DND-41 (cell line): ENCODE measurements at regions not wholly inside any gene's neighbourhood (a gene's known extent, or its start where the extent isn't known, plus 50 kb on each side); places are given as distances from the start of the nearest gene placed in this dataset.

ENCODE experiments used
- ATAC-seq: fragments of 200-7000 bp; cut with Tn5 transposase; 3 replicates; pipeline ENCODE4 v1.9.1; 2021; ENCODE audit warnings: low read depth; ENCODE audit not compliant: insufficient read depth
- DNase-seq: peaks from one replicate; pipeline ENCODE4 v3.0.0-alpha.2; 2020
- H2AFZ ChIP-seq: 2 replicates; pipeline ENCODE4 v1.6.0; 2012; ENCODE audit warnings: low read depth, low read length
- H3K27ac ChIP-seq: 2 replicates; pipeline ENCODE4 v1.5.1; 2012; ENCODE audit warnings: low read length, inconsistent platforms
- H3K27me3 ChIP-seq: fragments of 200-600 bp; sonication (generic); 2 replicates; pipeline ENCODE4 v1.6.0; 2012; ENCODE audit warnings: low read length, mild to moderate bottlenecking, inconsistent platforms; ENCODE audit not compliant: insufficient read depth, poor library complexity
- H3K36me3 ChIP-seq: 2 replicates; pipeline ENCODE4 v1.5.1; 2012; ENCODE audit warnings: low read length, inconsistent platforms; ENCODE audit not compliant: insufficient read depth
- H3K4me1 ChIP-seq: 2 replicates; pipeline ENCODE4 v1.5.1; 2012; ENCODE audit warnings: mild to moderate bottlenecking, low read length; ENCODE audit not compliant: insufficient read depth
- H3K4me2 ChIP-seq: 2 replicates; pipeline ENCODE4 v1.6.0; 2012; ENCODE audit warnings: mild to moderate bottlenecking, moderate library complexity, low read length, inconsistent platforms; ENCODE audit not compliant: insufficient read depth
- H3K4me3 ChIP-seq, 2 experiments: fragments of 200-600 bp in 1 of 2; shearing (Covaris generic) in 1 of 2; 2 replicates each; pipeline ENCODE4 v1.5.1; 2012 to 2016; ENCODE audit warnings: inconsistent platforms in 2 of 2, low read length in 2 of 2, mild to moderate bottlenecking in 2 of 2, low read depth in 1 of 2, moderate library complexity in 1 of 2
- H3K79me2 ChIP-seq: 2 replicates; pipeline ENCODE4 v1.6.0; 2012; ENCODE audit warnings: low read length, inconsistent platforms; ENCODE audit not compliant: insufficient read depth
- H3K9ac ChIP-seq: 2 replicates; pipeline ENCODE4 v1.6.0; 2012; ENCODE audit warnings: low read depth, mild to moderate bottlenecking, inconsistent platforms, low read length, moderate library complexity
- H3K9me3 ChIP-seq: 2 replicates; pipeline ENCODE4 v1.5.1; 2012; ENCODE audit warnings: low read length, moderate library complexity, mild to moderate bottlenecking, inconsistent platforms; ENCODE audit not compliant: insufficient read depth, severe bottlenecking
- H4K20me1 ChIP-seq: 2 replicates; pipeline ENCODE4 v1.6.0; 2012; ENCODE audit warnings: low read length; ENCODE audit not compliant: insufficient read depth
- EZH2 ChIP-seq: IDR thresholded peaks from 3 replicates; pipeline ENCODE4 v1.6.1; 2012; ENCODE audit warnings: borderline replicate concordance, low read depth, mild to moderate bottlenecking, moderate library complexity, low read length, inconsistent platforms; ENCODE audit not compliant: severe bottlenecking
- TF ChIP-seq, protein P1 (sequence below): IDR thresholded peaks from 2 replicates; pipeline ENCODE4 v1.5.1; 2012; ENCODE audit warnings: borderline replicate concordance, low read length, moderate library complexity, mild to moderate bottlenecking; ENCODE audit not compliant: poor library complexity, severe bottlenecking; ENCODE audit errors: extremely low read depth

DNA sequence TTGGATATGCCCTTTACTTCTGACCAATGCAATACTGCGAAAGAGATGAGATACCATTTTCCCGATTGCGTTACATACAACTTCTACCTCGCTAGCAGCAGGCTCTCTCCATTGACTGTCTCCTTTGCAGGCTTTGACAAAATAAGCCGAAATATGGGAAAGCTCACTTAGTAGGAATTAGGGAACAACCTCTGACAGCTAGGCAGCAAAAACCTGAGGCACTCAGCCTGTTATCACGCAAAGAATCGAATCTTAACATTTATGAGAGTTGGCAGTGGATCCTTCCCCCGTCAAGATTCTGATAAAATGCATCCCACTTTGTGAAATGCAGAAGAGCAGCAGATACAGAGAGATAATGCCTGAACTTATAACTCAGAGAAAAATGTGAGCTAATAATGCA, 1379.5 kb upstream of the PCDH9 start:
- Histone ChIP-seq H3K27ac (no peak overlapping the region), H3K9ac (no peak overlapping the region), H3K36me3 (no peaks in the 10 kb centered on the region), H3K4me2 (no peak overlapping the region), H2AFZ (no peak overlapping the region), H4K20me1 (no peaks in the 10 kb centered on the region), H3K4me1 (no peaks in the 10 kb centered on the region), H3K27me3 (no peaks in the 10 kb centered on the region), H3K79me2 (no peaks in the 10 kb centered on the region), H3K4me3 (no peak overlapping the region), H3K9me3 (no peaks in the 10 kb centered on the region)
- ATAC-seq = no peak
- TF ChIP-seq, protein P1, sequence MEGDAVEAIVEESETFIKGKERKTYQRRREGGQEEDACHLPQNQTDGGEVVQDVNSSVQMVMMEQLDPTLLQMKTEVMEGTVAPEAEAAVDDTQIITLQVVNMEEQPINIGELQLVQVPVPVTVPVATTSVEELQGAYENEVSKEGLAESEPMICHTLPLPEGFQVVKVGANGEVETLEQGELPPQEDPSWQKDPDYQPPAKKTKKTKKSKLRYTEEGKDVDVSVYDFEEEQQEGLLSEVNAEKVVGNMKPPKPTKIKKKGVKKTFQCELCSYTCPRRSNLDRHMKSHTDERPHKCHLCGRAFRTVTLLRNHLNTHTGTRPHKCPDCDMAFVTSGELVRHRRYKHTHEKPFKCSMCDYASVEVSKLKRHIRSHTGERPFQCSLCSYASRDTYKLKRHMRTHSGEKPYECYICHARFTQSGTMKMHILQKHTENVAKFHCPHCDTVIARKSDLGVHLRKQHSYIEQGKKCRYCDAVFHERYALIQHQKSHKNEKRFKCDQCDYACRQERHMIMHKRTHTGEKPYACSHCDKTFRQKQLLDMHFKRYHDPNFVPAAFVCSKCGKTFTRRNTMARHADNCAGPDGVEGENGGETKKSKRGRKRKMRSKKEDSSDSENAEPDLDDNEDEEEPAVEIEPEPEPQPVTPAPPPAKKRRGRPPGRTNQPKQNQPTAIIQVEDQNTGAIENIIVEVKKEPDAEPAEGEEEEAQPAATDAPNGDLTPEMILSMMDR = no peak
- no peak for TF ChIP-seq EZH2
- DNase-seq = no peak

DNA sequence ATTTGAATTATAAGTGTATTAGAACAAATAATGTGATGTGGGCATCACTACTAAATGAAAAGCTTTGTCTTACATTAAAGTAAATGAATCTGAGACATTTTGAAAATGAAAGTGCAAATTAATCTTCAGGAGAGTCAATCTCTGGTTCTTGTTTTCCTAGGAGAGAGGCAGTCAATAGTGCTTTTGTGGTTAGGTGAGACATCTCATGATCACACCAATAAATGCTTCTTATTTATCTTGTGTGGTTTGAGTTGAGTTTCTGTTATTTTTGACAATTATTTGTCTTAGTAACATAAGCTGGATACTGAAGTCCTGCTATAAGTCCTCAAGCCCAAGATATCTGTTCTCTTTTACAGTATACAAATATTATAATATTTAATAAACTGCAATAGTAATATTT, 1378.0 kb upstream of the PCDH9 start:
- Histone ChIP-seq H3K9me3 (no peaks in the 10 kb centered on the region), H2AFZ (no peak overlapping the region), H3K79me2 (no peaks in the 10 kb centered on the region), H3K4me3 (no peak overlapping the region), H3K27ac (no peak overlapping the region), H3K9ac (no peak overlapping the region), H3K4me1 (no peaks in the 10 kb centered on the region), H4K20me1 (no peaks in the 10 kb centered on the region), H3K36me3 (no peaks in the 10 kb centered on the region), H3K4me2 (no peak overlapping the region), H3K27me3 (no peaks in the 10 kb centered on the region)
- ATAC-seq = no peak
- TF ChIP-seq, protein P1 = no peak
- TF ChIP-seq EZH2 = no peak
- no peak for DNase-seq

DNA sequence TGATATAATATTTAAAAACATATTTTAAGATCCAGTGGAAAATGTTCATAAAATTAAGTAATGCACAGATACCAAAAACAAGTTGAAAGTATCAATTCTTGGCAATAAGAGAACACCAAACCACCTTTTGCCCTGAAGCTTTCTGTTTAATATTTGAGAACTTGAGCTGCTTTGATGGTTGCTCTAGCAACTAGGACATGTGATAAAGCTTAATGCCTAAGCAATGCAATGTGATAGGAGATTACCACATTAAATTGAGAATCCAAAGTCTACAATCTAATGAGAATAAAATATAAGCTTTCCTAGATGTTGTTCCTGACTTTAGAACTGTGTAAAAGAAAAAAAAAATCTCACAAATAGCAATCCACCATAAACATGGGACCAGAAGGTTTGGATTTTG, 1367.5 kb upstream of the PCDH9 start:
- H4K20me1 ChIP-seq = no peaks in the 10 kb centered on the region
- TF ChIP-seq, protein P1 = no peak
- TF ChIP-seq EZH2 = no peak
- no peak overlapping the region for H2AFZ ChIP-seq
- no peak for ATAC-seq
- H3K4me2 ChIP-seq = no peak overlapping the region
- no peaks in the 10 kb centered on the region for H3K36me3 ChIP-seq
- no peak overlapping the region for H3K4me3 ChIP-seq
- no peaks in the 10 kb centered on the region for H3K27me3 ChIP-seq
- H3K9ac ChIP-seq = no peak overlapping the region
- H3K79me2 ChIP-seq = no peaks in the 10 kb centered on the region
- DNase-seq = no peak
- no peaks in the 10 kb centered on the region for H3K9me3 ChIP-seq
- no peak overlapping the region for H3K27ac ChIP-seq
- H3K4me1 ChIP-seq = no peaks in the 10 kb centered on the region

DNA sequence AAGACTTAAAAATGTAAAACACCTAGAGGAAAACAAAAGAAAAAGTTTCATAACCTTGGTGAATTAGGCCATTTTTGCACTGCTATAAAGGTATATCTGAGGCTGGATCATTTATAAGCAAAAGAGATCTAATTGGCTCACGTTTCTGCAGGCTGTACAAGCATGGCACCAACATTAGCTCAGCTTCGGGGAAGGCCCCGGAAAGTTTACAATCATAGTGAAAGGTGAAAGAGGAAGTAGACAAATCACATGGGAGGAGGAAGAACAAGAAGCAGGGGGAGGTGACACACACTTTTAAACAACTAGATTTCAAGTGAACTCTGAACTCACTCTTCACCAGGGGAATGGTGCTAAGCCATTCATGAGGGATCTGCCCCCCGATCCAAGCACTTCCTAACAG, 1358.5 kb upstream of the PCDH9 start:
- Histone ChIP-seq H3K79me2 (no peaks in the 10 kb centered on the region), H3K4me2 (no peak overlapping the region), H3K27ac (no peak overlapping the region), H3K4me1 (no peaks in the 10 kb centered on the region), H3K9ac (no peak overlapping the region), H3K27me3 (no peaks in the 10 kb centered on the region), H3K9me3 (no peaks in the 10 kb centered on the region), H2AFZ (no peak overlapping the region), H3K36me3 (no peaks in the 10 kb centered on the region), H3K4me3 (no peak overlapping the region), H4K20me1 (no peaks in the 10 kb centered on the region)
- TF ChIP-seq, protein P1 = no peak
- no peak for TF ChIP-seq EZH2
- no peak for DNase-seq
- ATAC-seq = no peak
